ENCODE measurements at regions not wholly inside any gene's neighbourhood (a gene's known extent, or its start where the extent isn't known, plus 50 kb on each side); places are given as distances from the start of the nearest gene placed in this dataset.

DNA sequence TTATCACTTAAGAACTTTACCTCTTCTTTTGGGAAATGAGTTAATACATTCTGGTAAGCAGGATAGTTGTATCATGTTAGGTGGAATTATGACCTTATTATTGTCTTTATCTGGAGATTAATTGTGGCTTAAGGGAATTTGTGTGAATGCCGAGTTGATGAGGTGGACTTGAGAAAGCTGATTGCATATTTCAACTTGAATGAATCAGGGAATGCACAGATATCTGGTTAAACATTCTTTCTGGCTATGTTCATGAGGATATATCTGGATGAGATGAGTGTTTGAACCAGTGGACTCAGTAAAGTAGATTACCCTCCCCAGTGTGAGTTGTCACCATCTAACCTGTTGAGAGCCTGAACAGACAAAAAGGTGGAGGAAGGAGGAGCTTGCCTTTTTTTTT is 326.1 kb upstream of the GOT2 start:
- no peak for TF ChIP-seq GATA3 (IDR thresholded peaks at IDR 0.05; ENCODE audit: low read depth, low read length)
- no peak for TF ChIP-seq GATA2 (IDR thresholded peaks at IDR 0.05; ENCODE audit: low read depth, low read length)

Measured in SH-SY5Y (cell line).